GM21786 (cell line): ENCODE measurements at regions not wholly inside any gene's neighbourhood (a gene's known extent, or its start where the extent isn't known, plus 50 kb on each side); places are given as distances from the start of the nearest gene placed in this dataset.
"Not testable (repeated sequence)": the region's sequence is repeated elsewhere in the genome, so short reads cannot be mapped to it uniquely, and the experiment has no call there.

ENCODE experiments used
- ATAC-seq: cut with Tn5 transposase; IDR thresholded peaks from one replicate; pipeline ENCODE4 v1.9.1; 2021; ENCODE audit not compliant: unreplicated experiment

- ATAC-seq = no peak
Observed at GRCh38 chr18:35822413-35822812, 150.1 kb upstream of the RMP24 start.

- ATAC-seq = no peak
Observed at GRCh38 chr18:35826477-35826876, 146.0 kb upstream of the RMP24 start.

GRCh38 chr18:35827275-35827902, 145.1 kb upstream of the RMP24 start:
- ATAC-seq = no peak

- no peak for ATAC-seq
Observed at GRCh38 chr18:35827903-35828275, 144.6 kb upstream of the RMP24 start.

DNA sequence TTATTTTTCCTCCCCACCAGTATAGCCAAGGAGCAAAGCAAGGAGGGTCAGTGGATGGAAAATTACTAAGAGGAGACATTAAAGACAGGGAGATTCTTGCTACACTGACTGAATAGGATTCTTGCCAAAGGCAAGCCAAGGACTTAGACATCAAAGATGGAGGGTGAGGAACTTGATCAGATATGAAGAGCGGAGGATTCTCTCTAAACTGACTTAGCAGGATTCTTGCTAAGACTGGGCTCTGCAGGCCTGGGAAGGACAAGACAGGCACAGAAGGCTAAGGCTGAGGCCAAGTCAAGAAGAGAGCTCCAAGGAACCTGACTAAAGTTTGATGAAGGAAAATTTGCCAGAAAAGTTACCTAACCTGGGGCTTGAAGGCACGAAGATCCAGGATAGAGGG, 143.9 kb upstream of the RMP24 start:
- ATAC-seq = no peak

DNA sequence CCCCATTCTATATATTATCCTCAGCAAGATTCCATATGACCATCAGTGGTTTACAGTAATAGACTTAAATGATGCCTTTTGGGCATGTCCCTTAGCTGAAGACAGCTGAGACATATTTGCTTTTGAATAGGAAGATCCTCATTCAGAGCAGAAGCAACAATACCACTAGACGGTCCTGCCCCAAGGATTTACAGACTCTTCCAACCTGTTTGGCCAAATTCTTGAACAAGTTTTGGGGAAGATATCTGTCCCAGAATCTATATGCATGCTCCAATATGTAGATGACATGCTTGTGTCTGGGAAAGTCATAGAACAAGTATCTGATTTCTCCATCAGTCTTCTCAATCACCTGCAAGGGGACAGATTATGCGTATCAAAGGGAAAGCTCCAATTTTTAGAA, 137.1 kb upstream of the RMP24 start:
- no peak for ATAC-seq

- peak; percentile 96 for ATAC-seq
Observed at GRCh38 chr18:35835833-35836232, 136.6 kb upstream of the RMP24 start.

GRCh38 chr18:35836932-35837331, 135.5 kb upstream of the RMP24 start:
- ATAC-seq = no peak

GRCh38 chr18:35837922-35838496, 134.5 kb upstream of the RMP24 start:
- ATAC-seq = no peak

DNA sequence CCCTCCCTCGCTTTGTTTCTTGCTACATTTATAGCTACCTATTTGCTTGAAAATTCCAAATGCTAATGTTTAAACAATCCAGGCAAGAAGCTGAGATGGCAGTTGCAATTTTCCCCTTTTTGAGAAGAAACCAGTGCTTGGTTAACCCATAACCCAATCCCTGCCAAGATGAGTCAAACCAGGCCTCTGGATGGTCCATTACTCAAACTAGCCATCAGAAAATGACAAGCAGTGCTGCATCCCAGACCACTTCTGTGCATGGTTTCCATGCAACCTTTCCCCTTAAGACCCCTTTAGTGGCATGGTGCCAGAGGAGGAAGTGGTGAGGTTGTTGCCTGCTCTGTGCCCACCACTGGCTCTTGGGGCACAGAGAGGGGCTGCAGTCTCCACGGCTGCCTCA, 131.2 kb upstream of the RMP24 start:
- ATAC-seq = no peak

DNA sequence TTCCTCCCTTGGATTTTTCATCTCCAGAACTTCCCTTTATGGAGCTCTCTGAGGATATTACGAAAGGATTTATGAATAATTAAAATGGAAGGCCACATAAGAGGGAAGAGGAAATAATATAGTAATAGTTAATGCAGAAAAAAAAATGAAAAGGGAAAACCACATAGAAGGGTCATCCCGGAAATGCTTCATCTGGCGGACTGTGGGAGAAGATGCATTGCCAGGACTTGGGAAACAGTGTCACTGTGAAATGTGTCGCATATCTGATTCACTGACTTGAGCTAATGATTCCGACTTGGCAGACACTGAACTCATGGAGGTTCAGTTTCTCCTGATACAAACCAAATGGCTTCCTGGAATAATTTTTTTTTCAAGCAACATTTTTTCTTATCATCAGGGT, 129.9 kb upstream of the RMP24 start:
- ATAC-seq = no peak

GRCh38 chr18:35848321-35848720, 124.2 kb upstream of the RMP24 start:
- ATAC-seq = not testable (repeated sequence)

- ATAC-seq = not testable (repeated sequence)
Observed at GRCh38 chr18:35849241-35849640, 123.2 kb upstream of the RMP24 start.

DNA sequence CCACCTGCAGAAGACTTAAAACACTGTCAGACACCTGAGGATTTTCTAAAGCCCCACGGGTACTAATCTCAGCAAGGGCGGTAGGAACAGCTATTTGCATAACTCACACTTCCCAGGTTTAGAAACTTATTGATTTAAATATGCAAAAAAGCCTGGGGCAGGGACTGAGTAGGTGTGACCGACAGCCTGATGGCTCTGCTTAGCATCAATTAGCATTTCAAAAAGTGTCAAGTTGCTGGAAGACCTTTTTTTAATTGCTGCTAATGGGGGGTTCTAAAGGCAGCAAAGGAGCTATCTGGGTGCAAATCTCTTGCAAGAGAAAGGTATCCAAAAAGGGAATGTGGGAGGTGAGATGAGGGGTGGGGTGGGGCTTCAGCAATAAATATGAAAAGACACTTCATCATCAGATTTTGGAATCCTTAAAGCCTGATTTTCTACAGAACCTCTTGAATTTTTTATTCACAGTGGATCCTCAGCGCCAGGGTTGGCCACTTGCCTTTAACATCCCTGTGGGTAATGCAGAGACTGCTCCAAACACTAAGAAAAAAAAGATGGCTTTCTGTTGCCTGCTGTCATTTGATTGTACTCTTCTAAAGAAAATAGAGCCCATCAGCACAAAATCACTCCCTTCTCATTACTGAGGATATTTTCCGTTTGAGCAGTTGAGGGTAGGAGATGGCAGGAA, 121.1 kb upstream of the RMP24 start:
- ATAC-seq = no peak

GRCh38 chr18:35852786-35853185, 119.7 kb upstream of the RMP24 start:
- no peak for ATAC-seq

- ATAC-seq = no peak
Observed at GRCh38 chr18:35854095-35854494, 118.4 kb upstream of the RMP24 start.

DNA sequence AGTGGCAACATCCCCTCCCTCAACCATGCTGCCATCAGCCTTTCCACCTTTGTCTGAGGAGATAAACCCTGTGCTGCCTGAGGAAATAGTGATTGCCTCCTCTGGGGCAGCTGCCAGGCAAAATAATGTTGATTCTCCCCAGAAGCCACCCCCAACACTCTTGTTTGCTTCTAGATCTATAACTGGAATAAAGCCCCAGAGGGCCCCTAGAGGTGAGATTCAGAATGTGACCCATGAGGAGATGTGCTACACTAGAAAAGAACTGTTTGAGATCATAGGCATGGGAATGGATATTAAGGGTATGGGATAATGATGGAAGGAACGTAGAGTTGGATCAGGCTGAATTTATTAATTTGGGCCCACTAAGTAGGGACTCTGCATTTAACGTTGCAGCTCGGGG, 116.3 kb upstream of the RMP24 start:
- ATAC-seq = no peak

DNA sequence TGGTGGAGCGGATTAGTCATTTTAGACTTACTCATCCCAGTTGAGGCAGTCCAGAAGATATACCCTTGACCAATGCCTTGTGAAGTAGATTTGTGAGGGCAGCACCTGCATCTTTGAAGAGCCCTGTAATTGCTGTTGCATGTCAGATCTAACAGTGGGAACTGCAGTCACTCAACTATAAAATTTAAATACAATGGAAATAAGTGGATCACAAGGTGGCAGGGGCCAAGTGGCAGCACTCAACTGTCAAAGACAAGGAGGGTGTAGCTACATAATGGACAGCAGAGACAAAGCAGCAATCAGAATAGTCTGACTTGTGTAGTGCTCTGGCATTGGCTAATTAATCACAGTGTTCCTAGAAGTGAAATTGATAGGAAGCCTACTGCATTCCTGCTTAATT, 115.8 kb upstream of the RMP24 start:
- not testable (repeated sequence) for ATAC-seq

DNA sequence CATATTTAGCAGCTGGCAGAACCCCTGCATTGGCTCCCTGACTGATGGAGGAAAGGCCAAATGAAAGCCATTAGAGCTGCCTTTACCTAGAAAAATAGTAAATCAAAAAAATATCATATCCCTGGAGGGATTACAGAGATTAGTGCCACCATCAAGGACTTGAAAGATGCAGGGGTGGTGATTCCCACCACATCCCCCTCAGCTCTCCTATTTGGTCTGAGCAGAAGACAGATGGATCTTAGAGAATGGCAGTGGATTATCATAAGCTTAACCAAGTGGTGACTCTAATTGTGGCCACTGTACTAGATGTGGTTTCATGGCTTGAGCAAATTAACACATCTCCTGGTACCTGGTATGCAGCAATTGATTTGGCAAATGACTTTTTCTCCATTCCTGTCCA, 114.9 kb upstream of the RMP24 start:
- ATAC-seq = not testable (repeated sequence)

GRCh38 chr18:35861367-35862118, 110.9 kb upstream of the RMP24 start:
- ATAC-seq = peak; percentile 60

- no peak for ATAC-seq
Observed at GRCh38 chr18:35862119-35862640, 110.3 kb upstream of the RMP24 start.

DNA sequence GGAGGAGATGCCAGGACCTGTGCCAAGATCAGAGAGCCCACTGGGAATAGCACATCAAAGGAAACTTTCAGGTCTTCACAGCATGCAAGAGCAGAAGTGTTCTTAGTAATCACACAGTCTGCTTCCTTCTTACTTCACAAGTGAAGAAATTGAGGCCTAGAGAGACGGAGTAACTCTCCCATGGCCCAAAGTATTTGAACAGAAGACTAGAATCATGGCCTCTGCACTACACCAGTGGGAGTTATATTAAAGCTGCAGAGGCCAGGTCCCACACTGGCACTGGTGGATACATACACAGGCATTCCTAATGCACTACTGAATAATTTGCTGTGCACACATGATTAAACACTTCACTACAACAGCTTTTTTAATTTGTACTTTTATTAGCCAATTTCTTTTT, 107.6 kb upstream of the RMP24 start:
- ATAC-seq = no peak
